NCI-H1417 (cell line): ENCODE measurements at regions not wholly inside any gene's neighbourhood (a gene's known extent, or its start where the extent isn't known, plus 50 kb on each side); places are given as distances from the start of the nearest gene placed in this dataset.

Experiments used
- DNase-seq, 3 experiments: peaks; one replicate each; lab custom pipeline; 2025; lab: John Stamatoyannopoulos, UW

DNA sequence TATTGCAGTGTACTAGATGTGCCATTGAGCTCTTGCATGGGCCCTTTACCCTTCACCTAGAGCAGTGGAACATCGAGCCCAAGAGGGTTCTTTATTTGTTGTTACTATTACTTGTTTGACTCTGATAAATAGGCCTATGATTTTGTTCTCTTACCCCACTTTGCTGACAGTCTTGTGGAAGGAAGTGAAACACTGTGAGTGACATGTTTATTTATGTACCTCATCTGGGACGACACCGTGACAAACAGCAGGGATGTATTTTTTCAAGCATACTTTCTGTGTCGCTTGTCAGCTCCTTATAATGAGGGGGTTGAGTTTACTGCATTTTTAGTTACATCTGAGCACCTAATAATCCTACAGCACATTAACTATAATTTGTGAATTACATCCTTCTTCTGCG, 1010.3 kb upstream of the TENM4 start:
- DNase-seq: no peak

DNA sequence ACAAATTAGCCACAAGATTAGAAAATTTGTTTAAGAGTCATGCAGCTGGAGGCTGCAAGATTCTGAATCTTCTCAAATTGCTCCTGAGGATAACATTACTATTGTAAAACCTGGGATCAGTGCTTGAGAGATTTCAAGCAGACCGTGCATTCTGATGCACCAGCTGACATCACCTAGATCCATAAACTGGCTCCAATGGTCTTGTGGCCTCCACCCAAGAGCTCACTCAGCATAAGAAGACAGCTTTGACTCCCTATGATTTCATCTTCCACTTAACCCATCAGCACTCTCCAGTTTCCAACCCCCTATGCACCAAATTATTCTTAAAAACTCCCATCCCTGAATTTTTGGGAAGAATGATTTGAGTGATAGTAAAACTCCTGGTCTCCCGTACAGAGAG, 1007.9 kb upstream of the TENM4 start:
- DNase-seq: no peak

DNA sequence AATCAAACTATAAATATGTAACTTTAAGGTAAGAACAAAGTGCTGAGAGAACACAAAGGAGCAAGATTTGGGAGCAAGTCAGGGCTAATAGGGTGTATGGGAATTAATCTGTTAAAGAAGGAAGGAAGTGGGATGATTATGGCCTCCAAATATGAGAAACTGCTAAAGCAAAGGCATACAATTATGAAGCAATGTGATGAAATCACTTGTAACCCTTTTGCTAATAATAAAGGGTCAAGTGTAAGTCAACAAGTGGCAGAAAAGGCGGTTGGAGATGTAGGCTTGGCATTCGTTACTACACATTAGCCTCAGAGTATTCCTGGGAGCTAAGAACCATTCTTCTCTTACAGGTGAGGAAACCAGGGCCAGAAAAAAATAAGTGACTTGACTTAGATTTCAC, 1002.3 kb upstream of the TENM4 start:
- DNase-seq: peak in 1 of 3 experiments; percentile 15

DNA sequence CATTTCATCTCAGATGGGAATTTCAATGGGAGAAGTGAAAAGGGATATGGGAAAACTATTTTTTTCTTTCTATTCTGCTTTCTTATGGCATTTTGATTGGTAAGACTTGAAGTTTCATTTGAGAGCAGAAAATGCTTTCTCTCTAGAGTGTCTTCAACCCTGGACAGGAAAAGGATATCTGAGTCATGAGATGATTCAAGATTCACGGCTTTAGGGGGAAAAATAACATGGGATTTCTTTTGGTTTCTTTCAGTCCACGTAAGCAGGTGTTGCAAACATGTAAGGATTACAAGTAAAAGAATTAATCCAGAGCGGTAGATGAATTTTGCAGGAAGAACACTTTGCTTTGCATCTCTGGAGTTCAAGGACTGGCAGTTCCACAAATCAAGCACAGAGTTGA, 1001.0 kb upstream of the TENM4 start:
- DNase-seq: no peak

DNA sequence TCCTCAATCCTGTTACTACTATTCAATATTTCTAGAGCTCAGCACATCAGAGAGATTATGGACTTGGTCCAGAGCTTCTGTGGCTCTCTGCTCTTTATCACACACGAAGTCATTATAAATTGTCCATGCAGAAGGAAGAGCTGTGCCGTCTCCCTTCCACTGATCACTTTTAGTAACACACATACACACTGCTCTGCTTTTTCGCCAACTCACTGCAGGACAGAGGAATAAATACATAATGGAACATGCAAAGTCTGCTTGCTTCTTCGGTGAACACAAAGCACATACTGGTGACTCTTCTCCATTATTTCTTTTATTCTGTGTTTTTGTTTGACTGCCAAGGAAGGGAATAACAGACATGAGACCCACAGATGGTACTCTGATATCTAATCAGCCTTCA, 1000.0 kb upstream of the TENM4 start:
- no peak for DNase-seq

DNA sequence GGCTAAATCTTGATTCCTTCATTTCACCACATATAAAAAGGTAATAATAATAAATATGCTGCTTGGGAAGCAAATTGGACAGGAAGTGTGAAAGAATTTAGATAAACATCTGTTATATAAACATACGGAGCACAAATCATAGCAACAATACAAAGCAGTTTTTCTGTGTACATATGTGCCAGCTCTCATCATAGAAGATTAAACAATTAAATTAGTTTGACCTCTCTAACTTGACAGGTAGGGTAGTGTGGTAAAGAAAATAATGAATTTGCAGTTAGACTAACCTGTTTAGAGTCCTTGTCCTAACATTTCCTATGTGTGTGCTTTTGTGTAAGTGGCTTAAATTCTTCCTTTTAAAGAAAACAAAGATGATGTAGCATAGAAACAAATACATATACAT, 995.7 kb upstream of the TENM4 start:
- peak in 1 of 3 experiments; percentile 44 for DNase-seq

DNA sequence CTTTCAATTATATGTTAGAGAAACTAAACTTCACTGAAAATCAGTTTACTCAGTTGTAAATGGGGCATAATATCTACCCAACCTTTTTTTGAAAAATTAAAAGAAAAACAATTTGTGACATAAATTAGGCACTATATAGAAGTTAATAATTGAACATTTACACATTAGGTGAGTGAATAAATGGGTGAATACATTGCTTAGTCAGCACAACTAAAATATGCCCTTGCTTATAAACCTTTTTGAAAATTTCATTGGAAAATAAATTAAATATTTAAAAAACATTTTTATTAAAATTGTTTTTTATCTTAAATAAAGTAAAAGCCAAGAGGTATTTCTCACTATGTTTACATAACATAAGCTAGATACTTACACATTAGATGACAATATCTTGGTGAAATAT, 994.5 kb upstream of the TENM4 start:
- no peak for DNase-seq

DNA sequence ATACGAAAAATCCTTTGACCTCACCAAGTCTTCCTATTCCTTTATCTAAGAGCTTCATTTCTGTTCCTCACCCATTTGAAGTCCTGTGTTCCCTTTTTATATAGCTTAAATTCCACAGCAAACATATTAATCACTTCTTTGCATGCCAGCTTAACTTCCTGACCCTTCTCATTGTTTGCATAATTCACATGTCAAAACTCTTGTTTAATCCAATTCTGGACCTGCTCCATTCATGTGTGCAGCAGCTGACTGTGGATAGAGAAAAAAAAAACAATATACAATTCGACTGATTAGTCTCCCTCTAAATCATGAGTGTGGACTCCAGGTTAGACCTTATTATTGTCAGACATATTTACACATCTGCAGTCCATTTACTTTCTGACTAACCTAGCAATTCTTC, 991.2 kb upstream of the TENM4 start:
- DNase-seq: peak in 1 of 3 experiments; percentile 22

DNA sequence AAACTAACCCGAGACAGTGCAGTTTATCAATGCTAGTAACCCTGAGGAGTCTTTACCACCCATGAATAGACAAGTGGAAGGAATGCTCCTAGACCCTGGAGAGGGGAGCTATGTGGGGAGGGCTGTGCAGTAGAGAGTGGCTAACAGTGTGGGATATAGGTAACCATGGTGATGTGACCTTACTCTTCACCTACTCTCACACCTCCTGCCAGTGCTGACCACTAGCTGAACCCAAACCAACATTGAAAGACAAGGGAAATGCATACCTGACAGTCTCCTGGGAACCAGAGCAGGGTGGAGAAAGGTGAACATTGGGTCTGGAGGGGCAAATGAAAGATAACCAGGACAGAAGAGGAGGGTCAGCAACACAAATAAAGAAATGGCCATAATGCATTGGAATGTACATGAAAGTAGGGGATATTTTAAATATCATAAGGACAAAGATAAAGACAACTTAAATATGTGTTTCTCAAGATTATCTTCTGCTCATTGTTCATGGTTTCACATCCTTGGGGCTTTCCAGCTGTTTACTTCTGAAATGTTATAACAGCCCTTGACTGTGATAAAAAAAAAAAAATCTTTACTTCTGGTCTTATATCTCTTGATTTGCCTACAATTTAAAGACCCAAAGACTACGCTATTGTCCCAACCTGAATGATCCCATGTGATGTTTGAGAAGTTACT, 983.3 kb upstream of the TENM4 start:
- DNase-seq: no peak

DNA sequence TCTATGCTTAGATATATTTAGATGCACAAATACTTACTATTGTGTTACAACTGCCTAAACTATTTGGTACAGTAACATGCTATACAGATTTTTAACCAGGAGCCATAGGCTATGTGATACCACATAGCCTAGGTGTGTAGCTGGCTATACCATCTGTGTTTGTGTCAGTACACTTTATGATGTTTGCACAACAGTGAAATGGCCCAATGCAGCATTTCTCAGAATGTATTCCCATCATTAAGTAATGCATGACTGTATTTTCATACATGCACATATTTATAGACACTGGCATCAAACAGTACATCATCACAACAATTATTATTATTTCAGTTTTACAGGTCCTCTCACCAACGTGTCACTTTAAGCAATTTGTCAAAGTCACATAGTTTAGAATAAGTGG, 979.5 kb upstream of the TENM4 start:
- DNase-seq: no peak

DNA sequence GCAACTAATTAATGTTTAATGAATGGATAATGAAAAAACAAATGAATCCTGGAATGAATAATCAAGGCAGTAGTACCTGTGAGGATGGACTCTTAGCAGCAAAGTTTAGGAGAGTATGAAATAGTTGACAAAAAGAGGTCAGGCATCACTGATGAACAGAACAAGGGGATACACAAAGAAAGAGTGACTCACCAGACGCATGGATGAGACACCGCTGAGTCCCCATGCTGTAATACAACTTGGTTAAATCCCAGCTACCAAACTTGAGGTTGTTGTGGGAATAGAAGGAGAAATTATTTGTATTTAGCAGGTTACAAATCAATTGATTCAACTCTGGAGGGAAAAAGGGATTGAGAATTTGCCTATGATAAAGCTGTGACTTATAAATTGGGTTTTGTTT, 976.9 kb upstream of the TENM4 start:
- DNase-seq: no peak

DNA sequence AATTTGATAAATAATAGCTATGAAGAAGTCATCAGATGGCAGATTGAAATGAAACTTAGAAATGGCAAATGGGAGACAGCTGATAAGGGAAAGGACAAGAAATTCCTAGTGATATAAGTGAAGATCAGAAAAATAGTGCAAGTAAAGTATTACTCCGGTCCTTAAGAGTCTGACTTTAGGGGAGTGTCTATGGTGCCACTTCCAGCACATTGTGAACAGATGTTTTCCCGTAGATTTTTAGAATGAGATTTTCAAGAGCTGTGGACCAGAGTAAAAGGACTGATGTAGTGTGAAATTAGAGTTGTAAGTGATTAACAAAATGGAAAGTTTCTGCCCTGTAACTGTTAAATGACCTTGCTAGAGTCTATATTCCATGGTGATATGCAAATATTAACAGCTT, 974.8 kb upstream of the TENM4 start:
- no peak for DNase-seq

DNA sequence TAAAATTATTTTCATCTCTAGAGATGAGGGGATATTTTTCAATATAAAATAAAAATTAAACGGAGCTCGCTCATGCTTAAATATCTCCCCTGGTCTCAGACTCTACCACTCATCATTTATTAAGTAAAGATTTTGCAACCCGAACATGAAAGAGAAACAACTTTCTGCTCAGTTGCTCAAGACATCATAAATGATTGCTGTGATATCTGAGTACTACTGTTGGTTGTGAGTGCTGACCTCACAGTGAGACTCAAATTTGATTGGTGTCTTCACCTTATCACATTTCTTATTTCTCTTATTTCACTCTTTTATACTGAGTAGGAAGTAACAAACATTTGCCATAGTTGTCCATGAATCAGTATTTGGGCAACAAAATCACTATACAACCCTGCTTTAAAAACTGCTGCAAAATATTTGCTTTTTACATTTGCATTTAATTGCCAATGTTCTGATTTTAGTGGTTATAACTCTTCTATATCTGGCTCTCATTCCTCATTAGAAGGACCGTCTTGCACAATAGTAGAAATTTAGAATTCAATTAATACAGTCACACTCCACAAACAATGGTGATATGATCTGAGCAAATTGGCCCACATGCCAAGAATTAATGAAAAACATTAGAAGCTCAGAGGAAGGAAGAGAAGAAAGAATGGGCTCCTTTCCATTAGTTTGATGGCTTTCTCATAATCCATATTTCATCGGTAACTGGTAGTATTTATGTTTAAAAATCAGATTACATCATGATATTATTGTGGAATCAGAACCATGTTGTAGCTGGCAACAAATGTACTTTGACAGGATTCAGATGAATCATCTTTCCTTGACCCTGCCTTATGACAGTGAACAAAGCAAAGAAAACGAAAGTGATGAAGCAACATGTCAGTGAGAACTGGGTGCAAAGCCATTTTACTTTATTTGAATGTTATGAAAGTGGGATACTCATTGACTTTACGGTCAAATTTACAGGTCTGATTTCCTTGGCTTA, 973.6 kb upstream of the TENM4 start:
- no peak for DNase-seq

DNA sequence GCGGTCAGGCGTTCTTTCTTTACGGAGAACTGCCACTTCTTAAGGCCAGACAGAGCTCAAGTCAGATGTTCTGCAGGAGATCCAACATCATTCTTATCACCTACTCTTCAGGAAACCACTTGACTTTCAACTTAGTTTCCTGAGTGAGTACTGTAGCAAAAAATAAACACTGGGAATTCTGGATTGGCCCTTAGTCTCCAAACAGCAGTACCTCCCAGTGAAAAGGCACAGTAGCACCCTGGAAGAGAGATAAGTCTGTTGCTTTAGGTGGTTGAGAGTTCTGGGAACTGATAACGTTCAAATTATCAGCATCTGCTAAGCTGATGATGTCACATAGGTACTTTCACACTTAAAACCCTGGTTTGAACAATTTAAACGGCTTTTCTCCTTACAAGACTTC, 971.8 kb upstream of the TENM4 start:
- no peak for DNase-seq

DNA sequence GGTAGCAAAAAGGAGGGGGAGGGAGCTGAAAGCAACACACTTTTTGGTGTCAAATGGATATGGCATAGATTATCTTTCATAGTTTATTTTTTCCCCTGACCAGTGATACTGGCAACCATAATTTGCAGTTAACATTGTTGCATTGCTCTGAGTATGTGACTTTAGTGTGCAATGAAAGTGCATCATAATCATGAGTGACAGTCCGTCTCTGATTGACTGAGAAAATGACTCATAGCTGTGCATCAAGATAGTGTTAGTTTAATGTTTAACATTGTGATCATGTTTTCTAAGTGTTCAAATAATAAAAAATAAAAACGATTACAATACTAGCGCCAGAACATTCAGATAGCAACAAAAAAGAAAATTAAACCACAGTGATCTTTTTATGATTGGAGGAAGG, 952.4 kb upstream of the TENM4 start:
- DNase-seq: no peak

DNA sequence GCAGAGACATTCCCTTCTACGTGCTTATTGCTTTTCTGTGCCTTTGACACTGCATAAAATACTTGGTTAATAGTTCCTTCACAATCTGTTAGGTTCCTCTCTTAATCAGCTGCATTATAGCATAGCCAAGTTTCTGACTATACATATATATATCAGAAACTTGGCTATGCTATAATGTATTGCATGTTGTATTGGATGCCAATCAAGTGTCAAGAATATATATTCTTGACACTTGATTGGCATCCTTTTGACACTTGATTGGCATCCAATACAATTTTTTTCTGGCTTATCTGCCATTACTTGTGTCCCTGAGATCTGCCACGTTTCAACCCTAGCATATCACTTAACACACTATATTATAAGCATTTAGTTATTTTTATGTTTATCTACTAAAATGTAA, 949.7 kb upstream of the TENM4 start:
- DNase-seq: no peak

DNA sequence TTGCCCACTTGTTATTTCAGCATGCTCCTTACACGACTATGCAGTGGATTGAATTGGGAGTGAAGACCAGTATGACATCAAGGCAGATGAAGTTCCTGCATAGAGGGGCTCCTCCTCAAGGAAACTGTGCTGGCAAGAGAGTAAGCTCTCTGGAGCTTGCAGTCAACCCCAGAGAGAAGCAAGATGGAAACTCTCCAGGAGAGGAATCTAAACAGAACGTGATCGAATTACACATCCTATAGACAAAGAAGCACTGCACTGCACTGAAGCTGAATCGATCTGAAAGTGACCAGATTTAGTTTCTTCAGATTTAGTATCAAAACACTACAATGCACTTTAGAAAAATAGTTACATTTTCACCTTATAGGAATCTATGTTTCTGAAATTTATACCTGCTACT, 947.7 kb upstream of the TENM4 start:
- DNase-seq: peak in 1 of 3 experiments; percentile 6

DNA sequence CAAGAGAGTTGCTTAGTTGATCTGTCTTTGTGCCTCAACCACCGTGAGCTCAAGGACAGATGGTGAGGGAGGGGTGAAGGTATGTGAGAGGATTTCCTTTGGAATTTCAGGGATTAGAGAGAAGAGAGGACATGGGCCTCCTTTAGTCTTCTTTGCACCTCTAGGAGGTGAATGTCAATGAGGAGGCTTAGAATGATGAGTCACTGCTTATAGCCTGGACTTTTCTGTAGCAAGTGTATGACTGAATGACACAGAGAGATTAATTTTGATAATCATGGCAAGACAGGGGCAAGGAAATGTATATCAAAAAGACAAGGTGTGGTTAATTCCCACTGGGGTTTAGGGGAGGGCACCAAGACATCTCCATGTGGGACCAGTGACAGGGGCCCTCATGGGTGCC, 947.3 kb upstream of the TENM4 start:
- no peak for DNase-seq

DNA sequence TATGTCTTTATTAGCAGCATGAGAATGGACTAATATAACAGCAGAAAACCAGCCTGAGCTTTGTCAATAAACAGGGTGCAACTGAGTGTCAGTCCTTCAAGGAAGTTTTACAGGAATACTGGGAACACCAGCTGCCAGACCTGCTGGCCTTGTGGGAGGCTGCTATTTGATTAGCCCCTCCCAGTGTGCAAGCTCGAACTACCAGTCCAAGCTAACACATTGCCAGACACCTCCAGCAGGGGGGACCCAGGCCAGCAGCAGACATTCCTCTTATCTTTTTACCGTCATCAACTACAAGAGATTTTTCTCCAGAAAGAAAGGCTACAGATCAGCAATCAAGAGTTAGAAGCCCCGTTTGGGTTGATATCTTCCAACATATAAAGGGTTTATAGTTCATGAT, 942.8 kb upstream of the TENM4 start:
- DNase-seq: no peak

DNA sequence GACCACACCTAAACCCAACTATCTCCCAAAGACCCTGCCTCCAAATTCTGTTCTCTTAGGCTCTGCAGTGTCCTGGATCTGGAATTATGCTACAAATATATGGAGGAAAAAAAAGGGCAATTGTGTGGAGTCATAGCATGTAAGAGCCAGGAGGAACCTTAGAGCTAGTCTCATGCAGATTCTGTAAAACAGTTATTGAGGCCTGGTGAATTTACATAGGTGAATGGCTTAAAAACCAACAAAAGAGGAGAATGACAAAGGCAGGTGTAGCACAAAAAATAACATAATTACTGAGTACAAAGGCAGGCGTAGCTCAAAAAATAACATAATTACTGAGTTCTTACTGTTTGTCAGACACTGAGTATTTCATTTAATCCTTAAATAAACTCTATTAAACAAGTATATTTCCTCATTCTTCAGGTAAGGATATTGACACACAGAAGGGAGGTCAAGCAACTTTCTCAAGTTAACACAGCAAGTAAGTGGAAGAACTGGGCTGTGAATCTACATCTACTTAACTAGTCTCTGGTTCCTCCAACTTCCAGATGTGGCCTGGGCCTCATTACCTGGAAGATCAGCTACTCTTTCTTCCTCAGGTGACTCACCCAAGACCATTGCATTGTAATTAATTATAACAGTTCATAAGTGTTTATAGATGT, 938.9 kb upstream of the TENM4 start:
- peak in 2 of 3 experiments; percentile 63 to 94 for DNase-seq

DNA sequence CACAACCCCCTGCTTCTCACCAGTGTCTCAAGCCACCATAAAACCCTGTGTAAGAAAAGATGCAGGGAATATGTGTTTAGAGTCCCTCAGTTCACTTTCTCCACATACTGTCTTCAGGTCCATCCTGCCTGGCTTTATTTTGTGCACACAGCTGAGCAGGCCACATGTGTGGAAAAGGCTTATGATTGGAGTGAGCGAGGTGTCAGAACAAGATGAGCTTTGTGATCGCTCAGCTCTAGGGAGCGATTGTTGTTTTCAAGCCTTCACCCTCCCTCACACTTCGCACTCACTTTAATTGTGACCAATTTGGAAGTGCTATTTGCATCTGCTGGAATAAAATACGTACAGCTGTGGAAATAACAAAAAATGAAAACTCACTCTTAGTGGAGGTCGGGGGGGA, 931.1 kb upstream of the TENM4 start:
- DNase-seq: no peak

DNA sequence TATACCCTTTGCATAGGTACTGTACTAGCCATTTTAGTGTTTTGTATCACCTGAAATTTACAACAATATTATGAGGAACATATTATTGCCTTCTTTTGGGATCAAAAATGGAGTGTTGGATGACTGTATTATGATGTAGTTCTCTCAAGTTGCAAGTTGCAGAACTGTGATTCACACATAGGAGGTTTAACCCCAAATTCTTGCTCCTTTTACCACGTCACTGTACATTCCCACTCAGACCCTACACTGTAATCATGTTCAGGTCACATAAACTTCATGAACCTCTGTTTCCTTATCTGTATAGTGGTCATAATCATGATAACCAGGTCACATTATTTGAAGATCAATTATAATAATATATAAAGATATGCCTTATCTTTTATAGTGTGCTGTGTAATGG, 925.1 kb upstream of the TENM4 start:
- no peak for DNase-seq
